HG02588 (cell line): ENCODE measurements at regions not wholly inside any gene's neighbourhood (a gene's known extent, or its start where the extent isn't known, plus 50 kb on each side); places are given as distances from the start of the nearest gene placed in this dataset.

Experiments used
- ATAC-seq: cut with Tn5 transposase; IDR thresholded peaks from one replicate; pipeline ENCODE4 v1.9.1; 2021; ENCODE audit warnings: mild to moderate bottlenecking, moderate library complexity; ENCODE audit not compliant: unreplicated experiment

- no peak for ATAC-seq
These were observed 315.5 kb upstream of the ARID1B start for GRCh38 chr6:156461647-156462046.

DNA sequence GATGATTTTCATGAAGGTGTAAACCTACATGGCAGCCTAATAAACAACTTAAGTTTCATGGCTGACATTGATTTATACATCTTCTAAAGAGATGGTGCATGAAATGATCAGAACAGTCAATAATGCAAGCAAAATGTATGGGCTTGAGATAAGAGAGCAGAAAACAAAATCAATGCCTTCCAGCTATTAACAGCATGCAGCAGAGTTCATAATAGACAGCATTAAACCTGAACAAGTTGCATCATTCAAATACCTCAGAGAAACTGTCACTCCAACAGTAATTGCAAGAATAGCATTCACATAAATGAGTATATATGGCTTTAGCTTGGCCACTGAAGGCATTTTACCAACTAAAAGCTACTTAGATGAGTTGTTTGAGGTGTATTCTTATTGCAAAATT is 319.6 kb upstream of the ARID1B start:
- no peak for ATAC-seq

DNA sequence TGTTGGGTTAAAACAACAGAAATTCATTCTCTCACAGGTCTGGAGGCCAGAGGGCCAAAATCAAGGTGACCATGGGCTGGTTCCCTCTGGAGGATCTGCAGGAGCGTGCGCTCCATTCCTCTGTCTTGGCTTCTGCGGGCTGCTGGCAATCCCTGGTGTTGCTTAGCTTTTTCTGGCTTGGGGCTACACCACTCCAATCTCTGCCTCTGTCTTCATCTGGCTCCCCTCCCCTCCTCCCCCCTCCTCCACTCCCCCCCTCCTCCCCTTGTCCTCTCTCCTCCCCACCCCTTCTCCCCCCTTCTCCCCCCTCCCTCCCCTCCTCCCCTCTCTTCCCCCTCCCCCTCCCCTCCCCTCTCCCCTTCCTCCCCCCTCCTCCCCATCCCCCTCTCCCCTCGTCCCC is 321.3 kb upstream of the ARID1B start:
- ATAC-seq: no peak

GRCh38 chr6:156454867-156455266 is 322.3 kb upstream of the ARID1B start:
- no peak for ATAC-seq

- no peak for ATAC-seq
These were observed 325.5 kb upstream of the ARID1B start for GRCh38 chr6:156451726-156452125.

- no peak for ATAC-seq
These were observed 326.1 kb upstream of the ARID1B start for GRCh38 chr6:156451088-156451487.

- no peak for ATAC-seq
These were observed 326.8 kb upstream of the ARID1B start for GRCh38 chr6:156450421-156450820.

- ATAC-seq: no peak
These were observed 327.6 kb upstream of the ARID1B start for GRCh38 chr6:156449569-156449968.

GRCh38 chr6:156449128-156449527 is 328.1 kb upstream of the ARID1B start:
- ATAC-seq: no peak

DNA sequence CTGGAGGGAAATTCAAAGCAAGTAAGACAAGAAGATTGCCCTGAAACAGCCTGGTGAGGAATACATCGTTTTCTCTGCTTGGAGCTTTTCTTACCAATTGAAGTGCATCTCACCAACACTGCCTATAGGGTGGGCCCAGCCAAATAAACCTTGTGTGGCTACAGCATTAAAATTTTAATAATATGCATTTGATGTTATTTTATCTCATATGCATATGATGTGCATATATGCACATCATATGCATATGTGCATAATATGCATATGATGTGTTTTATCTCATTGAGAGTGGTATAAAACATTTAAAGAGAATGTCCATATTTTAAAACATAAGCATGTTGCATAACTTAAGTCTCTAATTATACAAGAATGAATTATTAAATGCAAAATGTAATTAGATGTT is 328.6 kb upstream of the ARID1B start:
- ATAC-seq: no peak

- no peak for ATAC-seq
These were observed 336.5 kb upstream of the ARID1B start for GRCh38 chr6:156440688-156441087.

DNA sequence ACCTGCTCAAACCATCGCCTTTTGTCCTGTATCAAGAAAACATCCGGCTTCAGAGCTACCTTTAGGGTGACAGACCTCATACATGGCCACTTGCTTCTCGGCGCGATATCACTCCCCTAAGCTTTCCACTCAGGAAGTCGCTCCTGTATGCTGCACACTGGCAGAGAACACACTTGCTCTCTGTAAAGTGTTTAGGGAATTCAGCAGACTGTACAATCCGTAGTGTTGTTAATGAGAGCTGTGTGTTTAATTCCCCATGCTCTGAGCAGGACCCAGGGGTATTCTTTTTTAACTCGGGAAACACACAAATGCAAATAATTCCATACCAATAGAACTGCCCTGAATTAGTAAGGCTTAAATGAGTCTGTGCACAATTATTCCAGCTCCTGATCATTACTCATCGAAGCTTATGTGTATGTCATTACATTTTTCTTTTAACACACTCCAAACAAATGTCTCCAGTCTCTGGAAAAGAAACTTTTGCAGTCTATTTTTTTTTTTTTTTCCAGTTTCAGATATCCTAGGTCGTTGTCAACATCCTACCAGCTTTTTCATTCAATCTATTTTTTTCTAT is 338.7 kb upstream of the ARID1B start:
- no peak for ATAC-seq

DNA sequence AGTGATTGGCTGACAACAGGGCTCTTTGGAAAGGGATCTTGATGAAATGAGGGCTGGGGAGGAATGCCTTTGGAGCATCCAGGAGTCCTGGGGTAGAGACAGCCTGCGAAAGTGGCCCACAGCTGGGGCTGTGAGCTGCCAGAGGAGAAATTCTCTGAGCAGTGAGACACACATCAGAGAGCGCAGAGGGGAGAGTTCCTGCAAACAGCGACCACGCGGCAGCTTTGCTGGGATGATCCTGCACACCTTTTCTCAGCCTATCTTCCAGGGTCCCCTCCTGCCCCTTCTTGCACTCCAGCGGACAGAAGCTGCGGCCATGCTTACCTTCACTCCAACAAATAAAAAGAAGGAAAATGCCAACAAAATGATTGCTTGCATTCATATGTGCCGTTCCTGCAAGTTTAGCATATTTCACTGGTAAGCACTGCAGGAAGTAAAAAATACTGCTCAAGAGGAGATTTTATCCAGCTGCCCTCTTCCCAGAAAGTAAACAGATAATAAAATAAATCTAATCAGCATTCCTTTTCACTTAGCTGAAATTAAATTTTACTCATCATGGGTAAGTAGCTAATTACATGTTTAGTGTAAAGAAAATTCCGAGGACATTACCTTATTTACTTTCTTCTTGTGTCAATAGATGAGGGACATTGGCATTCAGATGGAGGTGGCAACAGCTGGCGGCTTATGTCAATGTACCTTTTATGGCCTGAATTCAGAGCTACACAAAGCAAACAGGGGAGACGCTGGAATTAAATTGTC is 339.9 kb upstream of the ARID1B start:
- no peak for ATAC-seq

GRCh38 chr6:156434795-156435190 is 342.4 kb upstream of the ARID1B start:
- ATAC-seq: no peak

DNA sequence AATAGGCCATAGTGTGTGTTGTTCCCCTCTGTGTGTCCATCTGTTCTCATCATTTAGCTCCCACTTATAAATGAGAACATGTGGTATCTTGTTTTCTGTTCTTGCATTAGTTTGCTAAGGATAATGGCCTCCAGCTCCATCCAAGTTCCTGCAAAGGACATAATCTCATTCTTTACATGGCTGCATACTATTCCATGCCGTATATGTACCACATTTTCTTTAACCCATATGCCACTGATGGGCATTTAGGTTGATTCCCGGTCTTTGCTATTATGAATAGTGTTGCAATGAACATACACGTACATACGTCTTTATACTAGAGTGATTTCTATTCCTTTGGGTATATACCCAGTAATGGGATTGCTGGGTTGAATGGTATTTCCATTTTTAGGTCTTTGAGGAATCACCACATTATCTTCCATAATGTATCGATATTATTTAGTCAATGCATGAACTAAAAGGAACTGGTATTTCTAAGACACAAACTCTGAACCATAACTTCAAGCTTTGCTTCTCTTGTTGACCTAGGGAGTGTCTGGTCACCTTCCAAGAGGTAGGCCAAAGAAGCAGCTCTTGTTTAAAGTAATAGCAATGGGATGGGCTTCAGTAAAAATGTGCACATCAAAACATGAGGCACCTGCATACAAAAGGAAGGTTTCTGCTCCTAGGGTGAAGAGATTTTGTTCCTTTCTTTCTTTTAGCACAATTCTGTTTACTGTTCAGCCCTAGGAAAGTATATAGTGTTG is 343.0 kb upstream of the ARID1B start:
- no peak for ATAC-seq

- ATAC-seq: no peak
These were observed 344.6 kb upstream of the ARID1B start for GRCh38 chr6:156432543-156432942.

DNA sequence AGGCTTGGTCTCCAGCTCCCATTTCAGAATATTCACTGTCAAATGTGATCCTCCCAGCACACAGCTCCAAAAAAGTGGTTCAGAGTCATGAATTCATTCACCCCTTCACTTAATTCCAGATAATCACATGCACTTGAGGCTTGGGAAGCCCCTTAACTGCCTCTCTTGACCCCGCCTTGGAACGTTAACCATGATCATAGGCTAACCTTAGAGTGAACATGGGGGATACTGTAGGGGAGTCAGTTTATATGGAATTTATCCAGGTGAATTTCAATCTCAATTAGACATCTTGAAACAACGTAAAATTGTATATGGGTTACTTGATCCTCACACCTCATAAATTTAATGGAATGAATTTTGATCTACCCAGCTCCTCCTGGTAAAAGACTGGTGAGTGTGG is 346.8 kb upstream of the ARID1B start:
- ATAC-seq: no peak

DNA sequence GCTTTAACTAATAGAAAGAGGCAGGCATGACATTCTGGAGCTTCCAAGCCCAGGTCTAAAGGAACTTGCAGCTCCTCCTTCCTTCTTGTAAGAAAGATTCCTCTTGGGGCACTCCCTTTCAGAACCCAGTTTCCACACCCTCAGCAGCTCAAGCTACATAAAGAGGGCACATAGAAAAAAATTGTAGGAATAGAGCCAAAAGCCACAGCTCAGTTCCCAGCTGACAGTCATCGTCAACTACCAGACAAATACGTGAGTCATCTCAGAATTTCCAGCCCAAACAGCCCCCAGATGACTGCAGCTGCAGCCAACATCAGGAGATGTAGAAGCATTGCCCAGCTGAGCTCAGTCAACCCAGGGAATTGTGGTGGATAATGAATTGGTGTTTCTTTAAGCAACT is 349.8 kb upstream of the ARID1B start:
- no peak for ATAC-seq

- ATAC-seq: no peak
These were observed 351.7 kb upstream of the ARID1B start for GRCh38 chr6:156425359-156426020.

GRCh38 chr6:156423829-156424228 is 353.3 kb upstream of the ARID1B start:
- no peak for ATAC-seq

- ATAC-seq: no peak
These were observed 354.1 kb upstream of the ARID1B start for GRCh38 chr6:156423075-156423474.

- no peak for ATAC-seq
These were observed 355.2 kb upstream of the ARID1B start for GRCh38 chr6:156421933-156422332.
